ENCODE measurements at regions not wholly inside any gene's neighbourhood (a gene's known extent, or its start where the extent isn't known, plus 50 kb on each side); places are given as distances from the start of the nearest gene placed in this dataset.

DNA sequence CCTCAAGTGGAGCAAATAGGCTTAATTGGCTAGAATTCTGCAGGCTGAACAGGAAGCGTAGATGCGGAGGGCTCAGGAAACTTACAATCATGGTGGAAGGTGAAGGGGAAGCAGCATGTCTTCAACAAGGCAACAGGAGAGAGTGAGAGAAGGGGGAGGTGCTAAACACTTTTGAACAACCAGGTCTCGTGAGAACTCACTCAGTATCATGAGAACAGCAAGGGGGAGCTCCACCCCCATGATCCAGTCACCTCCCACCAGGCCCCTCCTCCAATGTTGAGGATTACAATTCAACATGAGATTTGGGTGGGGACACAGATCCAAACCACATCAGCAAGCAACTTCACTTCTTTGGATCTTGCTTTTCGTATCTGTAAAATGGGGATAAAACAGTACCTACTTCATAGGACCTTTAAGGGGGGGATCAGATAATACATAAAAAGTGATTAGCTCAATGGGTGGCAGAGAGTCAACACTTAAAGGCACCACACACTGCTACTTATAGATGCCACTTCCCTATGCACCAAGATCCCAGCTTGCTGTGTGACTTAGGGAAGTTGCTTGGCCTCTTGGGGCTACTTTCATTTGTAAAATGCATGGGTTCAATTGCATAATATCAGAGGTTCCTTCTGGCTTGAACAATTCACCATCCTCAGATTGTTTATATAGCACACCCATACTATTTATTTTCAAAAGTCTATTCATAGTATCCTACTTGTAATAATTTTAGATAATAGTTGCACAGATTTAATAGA lies 184.8 kb upstream of the RPH3A start:
- no peaks in the 10 kb centered on the region for H3K79me2 ChIP-seq (ENCODE audit: control insufficient read depth, insufficient read depth, low read length)
- no peaks in the 10 kb centered on the region for H4K20me1 ChIP-seq (ENCODE audit: control insufficient read depth, extremely low read depth, insufficient read depth, low read length)
- no peaks in the 10 kb centered on the region for H3K4me1 ChIP-seq (ENCODE audit: control insufficient read depth, extremely low read depth, insufficient read depth, low read length)
- no peak overlapping the region for H3K4me2 ChIP-seq (ENCODE audit: extremely low read depth, insufficient read depth, low read length)
- no peaks in the 10 kb centered on the region for H3K27me3 ChIP-seq (ENCODE audit: control insufficient read depth, insufficient read depth, low read length)
- H3K4me3 ChIP-seq (replicated peaks in 1 of 4; ENCODE audit: control extremely low read depth in 1 of 4, insufficient read depth in 1 of 4, low read depth in 3 of 4, low read length in 4 of 4) = no peak overlapping the region
- TF ChIP-seq, protein P1, sequence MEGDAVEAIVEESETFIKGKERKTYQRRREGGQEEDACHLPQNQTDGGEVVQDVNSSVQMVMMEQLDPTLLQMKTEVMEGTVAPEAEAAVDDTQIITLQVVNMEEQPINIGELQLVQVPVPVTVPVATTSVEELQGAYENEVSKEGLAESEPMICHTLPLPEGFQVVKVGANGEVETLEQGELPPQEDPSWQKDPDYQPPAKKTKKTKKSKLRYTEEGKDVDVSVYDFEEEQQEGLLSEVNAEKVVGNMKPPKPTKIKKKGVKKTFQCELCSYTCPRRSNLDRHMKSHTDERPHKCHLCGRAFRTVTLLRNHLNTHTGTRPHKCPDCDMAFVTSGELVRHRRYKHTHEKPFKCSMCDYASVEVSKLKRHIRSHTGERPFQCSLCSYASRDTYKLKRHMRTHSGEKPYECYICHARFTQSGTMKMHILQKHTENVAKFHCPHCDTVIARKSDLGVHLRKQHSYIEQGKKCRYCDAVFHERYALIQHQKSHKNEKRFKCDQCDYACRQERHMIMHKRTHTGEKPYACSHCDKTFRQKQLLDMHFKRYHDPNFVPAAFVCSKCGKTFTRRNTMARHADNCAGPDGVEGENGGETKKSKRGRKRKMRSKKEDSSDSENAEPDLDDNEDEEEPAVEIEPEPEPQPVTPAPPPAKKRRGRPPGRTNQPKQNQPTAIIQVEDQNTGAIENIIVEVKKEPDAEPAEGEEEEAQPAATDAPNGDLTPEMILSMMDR (conservative IDR thresholded peaks at IDR 0.05 in 1 of 2, IDR thresholded peaks at IDR 0.05 in 1 of 2; ENCODE audit: low read depth in 1 of 2, low read length in 2 of 2) = no peak
- TF ChIP-seq EZH2 (IDR thresholded peaks at IDR 0.05; ENCODE audit: low read length, missing control alignments) = no peak
- no peak overlapping the region for H3K27ac ChIP-seq (ENCODE audit: insufficient read depth, low read length)
- no peak overlapping the region for H3K9ac ChIP-seq (ENCODE audit: insufficient read depth, low read length)
- no peak for DNase-seq (ENCODE audit: low read depth in 2 of 2)
- H3K9me3 ChIP-seq (ENCODE audit: control insufficient read depth, insufficient read depth, low read depth, low read length) = no peaks in the 10 kb centered on the region
- no peaks in the 10 kb centered on the region for H3K36me3 ChIP-seq (ENCODE audit: control insufficient read depth, insufficient read depth, low read length)
- no peak overlapping the region for H2AFZ ChIP-seq (ENCODE audit: low read length)

DNA sequence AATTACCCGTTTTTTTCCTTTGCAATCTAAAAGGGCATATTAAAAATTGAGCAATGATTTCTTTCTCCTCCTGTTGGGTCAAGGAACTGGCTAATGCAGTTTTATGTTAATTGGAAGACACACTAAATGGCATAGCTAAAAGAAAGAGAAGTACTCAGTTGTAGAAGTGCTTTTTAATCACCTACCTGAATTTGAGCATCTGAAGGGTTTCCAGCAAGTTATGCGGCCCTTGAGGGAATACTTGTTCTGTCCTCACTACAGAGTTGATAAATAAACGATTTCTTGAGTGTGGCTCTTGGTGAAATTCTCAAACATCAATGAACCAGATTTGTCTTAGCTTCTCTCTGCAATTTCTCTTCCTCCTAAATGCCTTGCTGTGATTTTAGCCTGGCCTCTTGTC lies 184.1 kb upstream of the RPH3A start:
- no peak for TF ChIP-seq EZH2 (IDR thresholded peaks at IDR 0.05; ENCODE audit: low read length, missing control alignments)
- TF ChIP-seq, protein P1 (conservative IDR thresholded peaks at IDR 0.05 in 1 of 2, IDR thresholded peaks at IDR 0.05 in 1 of 2; ENCODE audit: low read depth in 1 of 2, low read length in 2 of 2) = no peak
- no peaks in the 10 kb centered on the region for H3K36me3 ChIP-seq (ENCODE audit: control insufficient read depth, insufficient read depth, low read length)
- H3K9ac ChIP-seq (ENCODE audit: insufficient read depth, low read length) = no peak overlapping the region
- H3K4me3 ChIP-seq (replicated peaks in 1 of 4; ENCODE audit: control extremely low read depth in 1 of 4, insufficient read depth in 1 of 4, low read depth in 3 of 4, low read length in 4 of 4) = no peak overlapping the region
- H3K9me3 ChIP-seq (ENCODE audit: control insufficient read depth, insufficient read depth, low read depth, low read length) = no peaks in the 10 kb centered on the region
- DNase-seq (ENCODE audit: low read depth in 2 of 2) = no peak
- H3K4me2 ChIP-seq (ENCODE audit: extremely low read depth, insufficient read depth, low read length) = no peak overlapping the region
- H3K79me2 ChIP-seq (ENCODE audit: control insufficient read depth, insufficient read depth, low read length) = no peaks in the 10 kb centered on the region
- no peaks in the 10 kb centered on the region for H4K20me1 ChIP-seq (ENCODE audit: control insufficient read depth, extremely low read depth, insufficient read depth, low read length)
- no peak overlapping the region for H2AFZ ChIP-seq (ENCODE audit: low read length)
- no peaks in the 10 kb centered on the region for H3K27me3 ChIP-seq (ENCODE audit: control insufficient read depth, insufficient read depth, low read length)
- no peaks in the 10 kb centered on the region for H3K4me1 ChIP-seq (ENCODE audit: control insufficient read depth, extremely low read depth, insufficient read depth, low read length)
- no peak overlapping the region for H3K27ac ChIP-seq (ENCODE audit: insufficient read depth, low read length)

DNA sequence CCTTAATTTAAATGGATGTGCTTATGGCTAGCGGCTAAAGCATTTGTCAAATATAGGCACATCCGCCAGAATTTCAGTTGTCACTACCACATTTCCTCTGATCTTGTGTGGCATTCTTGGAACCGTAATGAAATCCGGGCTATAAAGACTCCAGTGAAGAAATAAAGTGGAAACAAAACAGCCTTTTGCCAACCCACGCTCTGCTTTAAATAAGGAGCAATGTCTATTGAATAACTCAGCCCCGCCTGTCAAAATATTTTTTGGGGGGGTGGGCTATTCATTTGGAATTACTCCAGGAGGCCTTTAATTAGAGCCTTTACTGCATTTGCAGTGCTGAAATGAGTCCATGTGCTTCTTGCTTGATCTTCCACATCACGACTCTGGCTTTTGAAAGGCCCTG lies 179.6 kb upstream of the RPH3A start:
- H3K27ac ChIP-seq (ENCODE audit: insufficient read depth, low read length) = no peak overlapping the region
- no peak overlapping the region for H3K4me2 ChIP-seq (ENCODE audit: extremely low read depth, insufficient read depth, low read length)
- H3K9ac ChIP-seq (ENCODE audit: insufficient read depth, low read length) = no peak overlapping the region
- no peaks in the 10 kb centered on the region for H3K9me3 ChIP-seq (ENCODE audit: control insufficient read depth, insufficient read depth, low read depth, low read length)
- H3K36me3 ChIP-seq (ENCODE audit: control insufficient read depth, insufficient read depth, low read length) = no peaks in the 10 kb centered on the region
- H3K79me2 ChIP-seq (ENCODE audit: control insufficient read depth, insufficient read depth, low read length) = no peaks in the 10 kb centered on the region
- no peaks in the 10 kb centered on the region for H4K20me1 ChIP-seq (ENCODE audit: control insufficient read depth, extremely low read depth, insufficient read depth, low read length)
- no peak for DNase-seq (ENCODE audit: low read depth in 2 of 2)
- H3K4me3 ChIP-seq (replicated peaks in 1 of 4; ENCODE audit: control extremely low read depth in 1 of 4, insufficient read depth in 1 of 4, low read depth in 3 of 4, low read length in 4 of 4) = no peak overlapping the region
- TF ChIP-seq EZH2 (IDR thresholded peaks at IDR 0.05; ENCODE audit: low read length, missing control alignments) = no peak
- TF ChIP-seq, protein P1 (conservative IDR thresholded peaks at IDR 0.05 in 1 of 2, IDR thresholded peaks at IDR 0.05 in 1 of 2; ENCODE audit: low read depth in 1 of 2, low read length in 2 of 2) = no peak
- H2AFZ ChIP-seq (ENCODE audit: low read length) = no peak overlapping the region
- H3K4me1 ChIP-seq (ENCODE audit: control insufficient read depth, extremely low read depth, insufficient read depth, low read length) = no peaks in the 10 kb centered on the region
- no peaks in the 10 kb centered on the region for H3K27me3 ChIP-seq (ENCODE audit: control insufficient read depth, insufficient read depth, low read length)
